ENCODE measurements at regions not wholly inside any gene's neighbourhood (a gene's known extent, or its start where the extent isn't known, plus 50 kb on each side); places are given as distances from the start of the nearest gene placed in this dataset.
"Not testable (repeated sequence)": the region's sequence is repeated elsewhere in the genome, so short reads cannot be mapped to it uniquely, and the experiment has no call there.

DNA sequence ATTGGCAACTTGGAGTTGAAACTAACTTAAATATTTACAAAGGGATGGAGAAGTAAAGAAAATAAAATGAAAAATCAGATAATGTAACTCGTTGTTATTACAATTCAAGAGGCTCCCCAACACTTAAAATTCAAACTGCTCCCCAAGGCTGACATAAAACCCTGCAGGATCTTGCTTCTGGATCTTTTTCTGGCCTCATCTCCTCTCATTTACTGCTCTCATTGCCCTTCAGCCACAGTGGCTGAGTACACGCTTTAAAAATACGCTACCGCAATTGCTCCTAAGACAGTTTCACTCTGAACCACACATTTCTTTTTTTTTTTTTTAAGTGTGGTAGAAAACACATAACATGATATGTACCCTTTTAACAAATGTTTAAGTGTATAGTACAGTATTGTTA lies 718.1 kb upstream of the ANO3 start:
- DNase-seq (ENCODE audit: low read depth in 2 of 2): no peak

DNA sequence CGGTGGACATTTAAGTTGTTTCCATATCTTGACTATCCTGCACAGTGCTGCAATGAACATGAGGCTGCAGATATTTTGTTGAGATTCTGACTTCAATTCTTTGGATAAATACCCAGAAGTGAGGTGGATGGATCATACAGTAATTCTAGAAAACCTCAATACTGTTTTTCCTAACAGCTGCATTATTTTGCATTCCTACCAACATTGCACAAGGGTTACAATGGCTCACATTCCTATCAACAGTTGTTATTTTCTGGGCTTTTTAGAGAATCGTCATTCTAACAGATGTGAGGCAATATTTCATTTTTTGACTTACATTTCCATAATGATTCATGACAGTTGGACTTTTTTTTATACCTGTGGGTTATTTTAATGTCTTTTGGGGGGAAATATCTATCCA lies 716.9 kb upstream of the ANO3 start:
- DNase-seq (ENCODE audit: low read depth in 2 of 2): no peak

DNA sequence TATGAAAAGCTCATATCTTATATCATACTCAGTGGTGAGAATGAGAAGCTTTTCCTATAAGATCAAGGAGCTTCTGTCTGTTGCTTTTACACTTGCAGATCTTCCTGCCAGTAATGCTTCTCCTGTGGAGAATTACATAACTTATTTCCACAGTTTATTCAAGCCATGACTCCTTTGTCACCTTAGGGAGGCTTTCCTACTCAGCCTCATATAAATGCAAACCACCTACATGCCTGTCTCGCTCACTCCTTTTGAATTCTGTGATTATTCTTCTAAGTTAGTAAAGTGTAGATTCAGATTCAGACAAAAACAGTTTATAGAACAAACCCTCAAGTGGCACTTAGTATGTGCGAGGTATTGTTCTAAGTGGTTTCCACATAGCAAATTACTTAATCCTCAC lies 716.1 kb upstream of the ANO3 start:
- no peak for DNase-seq (ENCODE audit: low read depth in 2 of 2)

DNA sequence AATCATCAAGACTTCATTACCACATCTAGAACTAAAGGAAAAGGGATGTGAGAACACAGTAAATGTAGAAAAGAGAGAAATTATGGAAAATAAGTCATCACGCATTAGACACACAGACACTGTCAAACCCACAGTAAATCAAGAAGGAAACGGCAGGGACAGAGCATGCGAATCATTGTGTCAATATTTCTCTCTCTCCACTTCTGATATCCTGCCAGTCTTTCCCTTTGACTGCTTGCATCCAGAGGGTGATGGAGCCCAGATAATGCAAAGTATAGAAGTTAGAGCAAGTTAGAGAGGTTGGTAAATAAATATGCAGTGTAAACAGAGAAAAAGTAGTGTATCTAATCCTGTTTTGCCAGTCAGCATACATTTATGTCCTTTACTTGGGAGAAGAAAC lies 706.8 kb upstream of the ANO3 start:
- no peak for DNase-seq (ENCODE audit: low read depth in 2 of 2)

DNA sequence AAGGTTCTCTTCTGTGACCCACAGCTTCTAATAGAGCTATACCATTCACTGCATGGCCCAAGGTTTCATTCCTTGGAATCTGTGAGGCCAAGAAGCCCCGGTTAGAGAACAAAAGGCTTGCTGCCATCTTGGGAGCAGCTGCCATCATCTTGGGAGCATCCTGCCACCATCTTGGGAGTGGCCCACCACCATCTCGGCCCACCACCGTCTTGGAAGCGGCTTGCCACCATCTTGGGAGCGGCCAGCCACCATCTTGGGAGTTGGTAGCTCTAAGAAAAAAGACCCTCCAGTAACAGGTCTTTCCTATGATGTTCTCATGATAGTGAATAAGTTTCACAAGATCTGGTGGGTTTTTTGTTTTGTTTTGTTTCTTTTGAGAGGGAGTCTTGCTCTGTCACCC lies 703.9 kb upstream of the ANO3 start:
- DNase-seq (ENCODE audit: low read depth in 2 of 2): no peak

DNA sequence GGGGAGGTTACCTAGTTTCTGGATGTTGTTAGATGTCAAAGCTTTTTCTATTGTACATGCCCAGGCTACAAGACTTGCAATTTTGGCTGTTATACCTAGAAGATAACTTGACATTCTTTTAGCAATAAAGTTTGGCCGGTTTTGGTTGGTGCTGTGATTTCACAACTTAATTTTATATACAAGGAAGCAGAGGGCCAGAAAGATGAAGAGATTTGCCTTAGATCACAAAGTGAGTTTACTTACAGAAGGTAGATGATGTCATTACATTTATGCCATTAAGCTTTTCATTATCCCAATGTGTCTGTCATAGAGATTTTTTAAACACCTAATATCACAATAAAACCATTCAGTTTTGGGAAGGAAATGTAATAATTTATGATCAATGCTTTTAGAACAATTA lies 698.7 kb upstream of the ANO3 start:
- DNase-seq (ENCODE audit: low read depth in 2 of 2): no peak

DNA sequence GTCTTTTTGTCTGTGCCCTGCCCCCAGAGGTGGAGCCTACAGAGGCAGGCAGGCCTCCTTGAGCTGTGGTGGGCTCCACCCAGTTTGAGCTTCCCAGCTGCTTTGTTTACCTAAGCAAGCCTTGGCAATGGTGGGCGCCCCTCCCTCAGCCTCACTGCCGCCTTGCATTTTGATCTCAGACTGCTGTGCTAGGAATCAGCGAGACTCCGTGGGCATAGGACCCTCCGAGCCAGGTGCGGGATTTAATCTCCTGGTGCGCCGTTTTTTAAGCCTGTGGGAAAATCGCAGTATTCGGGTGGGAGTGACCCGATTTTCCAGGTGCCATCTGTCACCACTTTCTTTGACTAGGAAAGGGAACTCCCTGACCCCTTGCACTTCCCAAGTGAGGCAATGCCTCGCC lies 682.7 kb upstream of the ANO3 start:
- not testable (repeated sequence) for DNase-seq (ENCODE audit: low read depth in 2 of 2)

DNA sequence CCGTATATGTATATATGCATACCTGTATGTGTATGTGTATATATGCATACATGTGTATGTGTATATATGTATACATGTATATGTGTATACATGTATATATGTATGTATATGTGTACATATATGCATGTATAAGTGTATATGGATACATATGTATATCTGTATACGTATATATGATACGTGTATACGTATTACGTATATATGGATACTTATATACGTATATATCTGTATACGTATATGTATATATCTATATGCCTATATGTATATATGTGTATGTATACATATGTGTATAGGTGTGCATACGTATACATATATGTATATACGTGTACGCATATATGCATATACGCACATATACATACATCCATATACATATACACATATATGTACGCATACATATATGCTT lies 681.6 kb upstream of the ANO3 start:
- no peak for DNase-seq (ENCODE audit: low read depth in 2 of 2)

DNA sequence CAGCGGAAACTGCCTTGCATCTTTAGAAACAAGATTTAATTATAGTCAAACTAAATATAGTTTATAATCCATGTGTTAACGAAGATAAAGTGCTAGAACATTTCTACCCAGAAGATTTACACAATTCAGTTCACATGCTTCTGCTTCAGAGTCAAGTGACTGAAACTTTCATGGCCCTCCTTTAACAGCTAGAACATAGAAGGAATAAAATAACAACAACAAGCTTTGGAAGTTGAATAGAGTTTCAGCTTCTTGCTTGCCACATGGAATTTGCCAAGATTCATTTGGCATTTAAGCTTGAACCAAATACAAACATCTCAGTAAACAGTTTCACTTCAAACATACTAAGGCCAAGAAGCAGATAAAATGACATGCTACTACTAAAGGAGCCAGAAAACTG lies 676.3 kb upstream of the ANO3 start:
- DNase-seq (ENCODE audit: low read depth in 2 of 2): no peak

DNA sequence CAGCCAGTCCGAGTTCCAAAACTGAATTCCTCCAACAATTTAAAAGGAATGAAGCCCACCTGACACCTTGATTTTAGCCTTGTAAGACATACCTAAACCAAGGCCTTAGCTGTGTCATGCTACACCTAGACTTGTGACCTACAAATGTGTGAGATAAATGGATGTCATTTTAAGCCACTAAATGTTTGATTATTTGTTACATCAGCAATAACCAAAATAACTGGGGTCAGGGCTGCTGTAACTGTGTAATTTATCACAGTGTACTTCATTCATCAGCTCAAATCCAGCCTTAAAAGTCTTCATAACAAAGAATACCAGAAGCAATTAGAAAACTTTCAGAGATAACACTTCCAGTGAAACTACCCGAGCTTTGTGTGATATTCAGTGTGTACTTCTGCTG lies 673.0 kb upstream of the ANO3 start:
- DNase-seq (ENCODE audit: low read depth in 2 of 2): no peak

DNA sequence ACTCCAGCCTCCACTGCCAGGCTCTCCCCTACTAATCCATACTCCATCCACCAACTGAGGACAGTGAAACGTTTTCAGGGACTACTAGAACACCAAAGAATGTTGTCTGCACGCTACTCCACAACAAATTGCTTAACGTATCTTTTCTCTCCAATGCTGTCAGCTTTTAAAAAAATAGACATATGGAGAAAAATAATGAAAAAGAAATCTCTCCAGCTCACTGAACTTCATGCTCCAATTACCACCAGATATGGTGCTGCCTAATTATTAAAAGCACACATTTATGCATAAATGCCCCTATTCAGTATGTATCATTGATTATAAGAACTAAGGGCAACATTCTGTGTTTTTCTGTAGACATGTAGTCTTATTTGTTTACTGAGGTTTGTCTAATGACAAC lies 672.2 kb upstream of the ANO3 start:
- DNase-seq (ENCODE audit: low read depth in 2 of 2): no peak

DNA sequence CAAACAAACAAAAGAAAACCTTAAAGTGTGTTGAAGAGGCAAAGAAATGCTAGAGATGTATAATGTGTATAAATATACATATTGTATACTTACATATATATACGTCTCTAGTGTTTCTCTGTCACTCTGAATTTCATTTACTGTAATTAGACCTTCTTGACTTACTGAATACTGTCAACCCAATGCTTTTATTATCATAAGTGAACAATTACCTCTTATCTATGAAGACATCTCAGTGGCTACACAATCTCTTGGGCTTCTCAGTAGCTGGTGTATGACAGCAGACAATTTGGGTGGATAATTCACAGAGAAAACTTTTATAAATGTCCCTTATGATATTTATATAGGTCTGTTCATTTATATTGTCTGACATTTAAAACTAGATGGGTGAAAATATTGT lies 664.1 kb upstream of the ANO3 start:
- DNase-seq (ENCODE audit: low read depth in 2 of 2): no peak

DNA sequence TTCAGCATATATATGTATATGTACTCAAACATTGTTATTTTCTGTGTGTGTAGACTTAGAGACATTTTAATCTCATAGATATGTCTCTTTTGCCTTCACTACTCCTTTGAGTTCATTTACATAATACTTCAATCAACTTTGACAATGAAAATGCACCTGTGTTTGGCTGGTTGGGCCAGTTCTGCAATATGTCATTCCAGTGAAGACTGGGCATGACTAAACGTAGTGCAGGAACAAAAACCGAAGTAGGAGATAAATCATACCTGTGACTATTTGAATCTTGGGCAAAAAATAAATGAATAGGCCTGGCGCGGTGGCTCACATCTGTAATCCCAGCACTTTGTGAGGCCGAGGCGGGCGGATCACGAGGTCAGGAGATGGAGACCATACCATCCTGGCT lies 640.0 kb upstream of the ANO3 start:
- DNase-seq (ENCODE audit: low read depth in 2 of 2): no peak

DNA sequence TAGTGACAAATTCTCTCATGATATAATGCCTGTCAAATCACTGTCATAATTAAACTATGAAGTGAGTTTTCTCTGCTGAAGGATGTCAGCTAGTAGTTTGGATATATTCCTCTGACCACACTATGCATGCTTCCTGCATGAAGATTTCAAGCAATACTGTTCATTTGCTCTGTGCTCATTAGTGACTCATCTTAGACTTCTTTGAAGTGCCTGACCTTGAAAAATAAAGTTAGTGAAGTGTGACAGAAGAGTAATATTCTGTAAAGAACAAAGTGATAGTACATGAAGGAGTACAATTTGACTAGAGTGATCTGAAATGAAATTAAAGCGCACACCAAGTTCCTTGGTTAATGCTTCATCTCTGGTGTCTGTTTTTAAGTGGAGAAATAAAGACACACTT lies 629.5 kb upstream of the ANO3 start:
- no peak for DNase-seq (ENCODE audit: low read depth in 2 of 2)

DNA sequence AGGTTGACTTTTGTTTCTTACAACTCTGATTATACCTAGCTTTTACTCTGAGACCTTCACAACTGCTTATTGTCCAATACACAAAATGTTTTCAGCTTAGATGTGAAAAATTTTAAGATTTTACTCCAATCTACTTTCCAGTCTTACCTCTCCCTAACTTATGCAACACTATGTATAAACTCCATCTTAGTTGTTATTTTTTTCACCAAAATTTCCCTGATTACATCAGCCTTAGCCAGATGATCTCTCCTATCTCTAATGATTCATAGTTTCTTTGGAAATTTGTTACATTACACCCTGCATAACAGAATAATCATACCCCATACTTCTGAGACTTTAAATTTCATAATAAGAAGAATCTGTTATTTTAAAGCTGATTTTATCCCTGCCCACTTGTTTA lies 621.0 kb upstream of the ANO3 start:
- DNase-seq (ENCODE audit: low read depth in 2 of 2): no peak

DNA sequence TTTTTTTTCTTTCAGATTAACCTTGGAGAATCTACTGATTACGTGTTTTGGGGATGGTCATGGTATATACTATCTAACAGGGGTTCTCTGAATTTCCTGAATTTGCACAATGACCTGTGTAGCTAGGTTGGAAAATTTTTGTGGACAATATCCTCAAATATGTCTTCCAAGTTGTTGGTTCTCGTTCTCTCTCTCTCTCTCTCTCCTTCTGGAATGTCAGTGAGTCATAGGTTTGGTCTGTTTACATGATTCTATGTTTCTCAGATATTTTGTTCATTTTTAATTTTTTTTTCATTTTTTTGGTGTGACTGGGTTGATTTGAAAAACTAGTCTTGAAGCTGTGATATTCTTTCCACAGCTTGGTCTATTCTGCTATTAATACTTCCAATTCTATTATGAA lies 604.0 kb upstream of the ANO3 start:
- no peak for DNase-seq (ENCODE audit: low read depth in 2 of 2)

DNA sequence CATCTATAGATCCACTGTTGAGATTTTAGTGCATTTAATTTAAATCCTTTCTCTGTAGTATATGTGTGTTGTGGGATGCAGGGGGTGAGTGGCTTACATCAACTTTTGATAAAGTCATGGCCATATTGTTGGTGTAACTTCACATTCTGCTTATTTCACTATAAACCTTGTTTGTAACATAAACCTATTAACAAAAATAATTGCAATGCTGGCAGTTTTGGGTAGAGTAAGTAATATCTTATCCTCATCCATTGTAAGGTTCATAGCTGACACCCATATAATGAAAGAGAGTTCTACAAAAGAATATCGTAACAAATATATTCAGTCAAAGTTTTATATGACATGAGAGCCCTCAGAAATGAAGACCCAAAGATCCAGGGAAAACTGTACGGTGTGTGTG lies 601.7 kb upstream of the ANO3 start:
- DNase-seq (ENCODE audit: low read depth in 2 of 2): no peak

DNA sequence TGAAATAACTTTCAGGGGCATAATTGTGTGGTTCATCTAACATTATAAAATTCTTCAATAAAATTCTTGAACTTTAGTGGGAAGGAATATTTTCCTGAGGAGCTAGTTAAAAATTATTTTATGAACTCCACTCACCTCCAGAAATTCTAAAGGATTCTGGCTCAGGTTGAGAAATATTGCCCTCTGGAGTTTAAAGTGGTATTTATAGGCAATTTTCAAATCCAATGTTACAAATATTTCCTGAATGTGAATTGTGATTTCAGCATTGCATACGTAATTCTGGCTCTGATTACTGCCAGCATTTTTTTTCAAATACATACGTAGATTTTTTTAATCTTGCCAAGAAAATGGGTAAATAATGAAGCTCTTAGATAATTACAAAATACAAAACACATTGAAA lies 598.2 kb upstream of the ANO3 start:
- no peak for DNase-seq (ENCODE audit: low read depth in 2 of 2)

DNA sequence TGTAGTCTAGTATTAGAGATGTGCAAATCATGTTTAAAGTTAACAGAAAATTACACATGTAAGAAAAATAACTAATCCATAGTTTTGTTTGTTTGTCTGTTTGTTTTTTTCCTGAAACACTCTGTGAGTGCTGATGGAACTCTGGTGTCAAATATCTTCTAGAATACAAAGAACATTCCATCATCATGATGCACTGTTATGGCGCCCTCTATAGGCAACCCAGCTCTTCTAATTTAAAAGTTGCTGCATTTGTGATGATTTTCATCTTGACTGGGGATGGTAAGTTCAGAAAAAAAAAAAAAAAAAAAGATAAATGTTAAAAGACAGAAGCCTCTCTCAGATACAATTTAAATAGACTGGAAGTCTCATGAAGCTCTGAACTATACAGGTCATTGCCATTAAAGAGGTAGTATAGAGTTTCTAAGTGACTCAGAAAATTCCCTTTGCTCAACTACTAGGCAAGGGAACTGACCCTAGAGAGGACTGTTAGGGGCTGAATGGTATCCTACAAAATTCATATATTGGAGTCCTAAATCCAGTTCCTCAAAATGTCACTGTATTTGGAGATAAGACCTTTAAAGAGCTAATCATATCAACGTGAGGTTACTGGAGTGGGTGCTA lies 597.2 kb upstream of the ANO3 start:
- DNase-seq (ENCODE audit: low read depth in 2 of 2): no peak

DNA sequence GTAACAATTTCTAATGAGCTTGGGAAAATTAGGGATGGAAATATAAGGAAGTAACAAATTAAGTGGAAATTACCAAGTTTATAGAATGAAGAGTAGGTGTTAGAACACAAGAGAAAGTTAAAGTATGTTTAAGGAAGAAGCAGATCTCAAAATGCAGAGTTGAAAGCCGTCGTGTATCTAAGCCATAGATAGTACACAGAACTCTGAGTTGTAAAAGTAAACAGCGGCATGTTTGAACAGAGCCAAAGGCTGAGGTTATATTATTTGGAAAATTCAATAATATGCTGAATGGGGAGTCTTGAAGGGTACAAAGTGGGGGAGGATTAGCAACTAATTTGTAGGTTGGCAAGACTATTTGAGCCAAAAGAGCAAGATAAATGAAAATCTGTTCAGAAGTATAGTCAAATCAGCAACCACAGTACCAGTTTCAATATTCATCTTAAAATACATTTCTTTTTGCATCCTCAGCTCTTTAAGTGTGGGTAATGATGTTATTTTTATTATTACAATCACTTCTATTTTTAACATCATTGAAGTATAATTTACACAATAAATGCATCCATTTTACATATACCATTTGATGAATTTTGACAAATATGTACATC lies 594.8 kb upstream of the ANO3 start:
- DNase-seq (ENCODE audit: low read depth in 2 of 2): no peak

DNA sequence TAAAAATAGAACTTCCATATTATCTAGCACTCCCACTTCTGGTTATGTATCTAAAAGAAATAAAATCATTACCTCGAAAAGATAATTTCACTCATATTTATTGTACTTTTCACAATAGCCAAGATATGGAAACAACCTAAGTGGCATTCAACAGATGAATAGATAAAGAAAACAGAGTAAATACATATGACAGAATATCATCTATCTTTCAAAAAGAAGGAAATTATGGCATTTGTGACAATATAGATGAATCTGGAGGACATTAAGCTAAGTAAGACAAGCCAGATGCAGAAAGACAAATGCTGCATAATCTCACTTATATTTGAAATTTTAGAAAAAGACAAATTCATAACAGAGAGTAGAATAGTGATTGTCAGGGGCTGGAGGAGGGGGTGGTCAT lies 590.0 kb upstream of the ANO3 start:
- no peak for DNase-seq (ENCODE audit: low read depth in 2 of 2)

DNA sequence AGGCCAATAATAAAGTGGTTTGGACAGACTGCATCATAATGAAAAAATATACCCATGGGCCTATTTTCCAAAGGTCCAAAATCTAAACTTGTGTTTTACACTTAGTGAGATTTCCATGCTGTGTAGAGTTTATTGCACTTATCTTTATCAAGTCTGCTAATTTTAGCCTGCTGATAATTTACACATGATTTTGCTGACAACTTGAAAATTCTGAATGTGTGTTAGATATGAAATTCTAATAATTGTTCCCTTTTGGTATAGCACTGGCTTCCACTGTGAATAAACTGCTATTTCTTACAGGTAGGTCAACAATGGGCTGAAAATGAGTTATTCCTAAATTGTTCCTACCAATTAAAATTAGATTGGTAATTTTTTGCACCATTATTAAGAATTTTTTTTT lies 589.1 kb upstream of the ANO3 start:
- DNase-seq (ENCODE audit: low read depth in 2 of 2): no peak

DNA sequence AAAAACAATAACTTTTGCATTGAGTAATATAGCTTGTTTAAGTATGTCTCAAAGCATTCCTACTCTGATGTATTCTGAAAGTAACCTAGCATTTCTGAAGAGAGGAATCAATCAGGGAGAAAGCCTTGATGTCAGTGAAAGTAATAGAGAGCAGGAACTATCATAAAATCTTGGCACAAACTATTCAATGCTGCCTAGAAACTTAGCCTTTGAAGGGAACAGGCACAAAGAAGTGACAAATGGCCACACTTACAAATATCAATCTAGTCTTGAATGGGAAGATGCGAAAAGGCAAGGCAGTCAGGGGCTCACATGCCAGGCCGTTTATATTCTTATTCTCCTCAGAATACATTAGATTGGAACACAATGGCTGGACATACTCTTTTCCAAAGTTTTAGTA lies 576.5 kb upstream of the ANO3 start:
- DNase-seq (ENCODE audit: low read depth in 2 of 2): no peak

DNA sequence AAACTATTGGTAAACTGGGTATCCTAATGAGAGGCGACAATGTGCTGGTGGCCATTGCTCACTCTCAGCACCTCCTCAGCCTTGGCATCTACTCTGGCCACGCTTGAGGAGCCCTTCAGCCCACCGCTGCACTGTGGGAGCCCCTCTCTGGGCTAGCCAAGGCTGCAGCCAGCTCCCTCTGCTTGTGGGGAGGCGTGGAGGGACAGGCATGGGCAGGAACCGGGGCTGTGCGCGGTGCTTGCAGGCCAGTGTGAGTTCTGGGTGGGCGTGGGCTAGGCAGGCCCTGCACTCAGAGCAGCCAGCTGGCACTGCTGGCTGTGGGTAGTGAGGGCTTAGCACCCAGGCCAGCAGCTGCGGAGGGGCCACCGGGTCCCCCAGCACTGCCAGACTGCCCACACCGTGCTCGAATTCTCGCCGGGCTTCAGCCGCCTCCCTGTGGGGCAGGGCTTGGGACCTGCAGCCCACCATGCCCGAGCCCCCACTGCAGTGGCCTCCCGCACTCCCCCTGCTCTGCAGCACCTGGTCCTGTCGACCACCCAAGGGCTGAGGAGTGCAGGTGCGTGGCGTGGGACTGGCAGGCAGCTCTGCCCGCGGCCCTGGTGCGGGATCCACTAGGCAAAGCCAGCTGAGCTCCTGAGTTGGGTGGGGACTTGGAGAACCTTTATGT lies 575.9 kb upstream of the ANO3 start:
- DNase-seq (ENCODE audit: low read depth in 2 of 2): no peak
